ENCODE measurements at regions not wholly inside any gene's neighbourhood (a gene's known extent, or its start where the extent isn't known, plus 50 kb on each side); places are given as distances from the start of the nearest gene placed in this dataset.

- Mint-ChIP-seq H3K27me3 (peaks cover 9% of the 10 kb centered on the region), H3K4me1 (ENCODE audit: low read depth) (peaks cover 2% of the 10 kb centered on the region), H3K4me3 (no peak overlapping the region), H3K27ac (no peak overlapping the region), H3K9me3 (no peaks in the 10 kb centered on the region), H3K36me3 (ENCODE audit: low read depth) (no peaks in the 10 kb centered on the region)
- TF ChIP-seq CTCF (IDR thresholded peaks at IDR 0.05), result no peak
- no peak for DNase-seq
- intact Hi-C loops (cut with micrococcal nuclease), result no loop called here
- ChIA-PET POLR2A (no interaction called here), CTCF (interaction anchor here (1.5 kb wide), 1 partner anchor 120 kb away, joined by 5 read pairs; no protein-coding TSS in a partner anchor)
- ATAC-seq, result no peak
Measured at GRCh38 chr13:106415971-106416370, 119.5 kb downstream of the EFNB2 start.

GRCh38 chr13:106415442-106415841 lies 120.0 kb downstream of the EFNB2 start:
- Mint-ChIP-seq H3K4me1 (ENCODE audit: low read depth) (peaks cover 2% of the 10 kb centered on the region), H3K36me3 (ENCODE audit: low read depth) (no peaks in the 10 kb centered on the region), H3K4me3 (no peak overlapping the region), H3K9me3 (no peaks in the 10 kb centered on the region), H3K27me3 (peaks cover 6% of the 10 kb centered on the region), H3K27ac (no peak overlapping the region)
- ATAC-seq (no peak), DNase-seq (no peak)
- intact Hi-C loops (cut with micrococcal nuclease), result no loop called here
- no peak for TF ChIP-seq CTCF (IDR thresholded peaks at IDR 0.05)
- CTCF ChIA-PET, result interaction anchor here (1.5 kb wide), 1 partner anchor 121 kb away, joined by 5 read pairs; no protein-coding TSS in a partner anchor
- POLR2A ChIA-PET, result no interaction called here

- Mint-ChIP-seq H3K27me3 (peaks cover 3% of the 10 kb centered on the region), H3K4me1 (ENCODE audit: low read depth) (no peaks in the 10 kb centered on the region), H3K9me3 (no peaks in the 10 kb centered on the region), H3K27ac (no peak overlapping the region), H3K4me3 (no peak overlapping the region), H3K36me3 (ENCODE audit: low read depth) (no peaks in the 10 kb centered on the region)
- TF ChIP-seq CTCF (IDR thresholded peaks at IDR 0.05), result no peak
- intact Hi-C loops (cut with micrococcal nuclease), result no loop called here
- peak; percentile 24 for ATAC-seq
- DNase-seq, result no peak
- CTCF ChIA-PET, result no interaction called here
- POLR2A ChIA-PET, result no interaction called here
Measured at GRCh38 chr13:106407338-106407737, 128.1 kb downstream of the EFNB2 start.

GRCh38 chr13:106405731-106406130 lies 129.7 kb downstream of the EFNB2 start:
- no peaks in the 10 kb centered on the region for H3K4me1 Mint-ChIP-seq (ENCODE audit: low read depth)
- CTCF ChIA-PET, result no interaction called here
- intact Hi-C loops (cut with micrococcal nuclease), result no loop called here

GRCh38 chr13:106403280-106403679 lies 132.2 kb downstream of the EFNB2 start:
- Mint-ChIP-seq H3K4me3 (no peak overlapping the region), H3K4me1 (ENCODE audit: low read depth) (no peaks in the 10 kb centered on the region), H3K27ac (no peak overlapping the region), H3K9me3 (no peaks in the 10 kb centered on the region), H3K36me3 (ENCODE audit: low read depth) (no peaks in the 10 kb centered on the region), H3K27me3 (peaks cover under 1% of the 10 kb centered on the region)
- ChIA-PET POLR2A (no interaction called here), CTCF (no interaction called here)
- no peak for DNase-seq
- intact Hi-C loops (cut with micrococcal nuclease), result no loop called here
- TF ChIP-seq CTCF (IDR thresholded peaks at IDR 0.05), result no peak
- ATAC-seq, result no peak

More at GRCh38 chr13:106405731-106406130, 129.7 kb downstream of the EFNB2 start:
- Mint-ChIP-seq H3K27ac (no peak overlapping the region), H3K9me3 (no peaks in the 10 kb centered on the region), H3K36me3 (ENCODE audit: low read depth) (no peaks in the 10 kb centered on the region), H3K4me3 (no peak overlapping the region), H3K27me3 (peaks cover 3% of the 10 kb centered on the region)
- POLR2A ChIA-PET, result no interaction called here
- DNase-seq (no peak), ATAC-seq (no peak)
- TF ChIP-seq CTCF (IDR thresholded peaks at IDR 0.05), result no peak

Measured in activated CD8-positive, alpha-beta T cell treated with anti-CD3 and anti-CD28 coated beads for 36 hours (primary cell).